ENCODE measurements at regions not wholly inside any gene's neighbourhood (a gene's known extent, or its start where the extent isn't known, plus 50 kb on each side); places are given as distances from the start of the nearest gene placed in this dataset.
"Not testable (repeated sequence)": the region's sequence is repeated elsewhere in the genome, so short reads cannot be mapped to it uniquely, and the experiment has no call there.

- Histone ChIP-seq H3K9ac (ENCODE audit: extremely low read depth, low read length, poor library complexity, severe bottlenecking) (no peak overlapping the region), H3K4me1 (ENCODE audit: control insufficient read depth, insufficient read depth, low read length) (no peaks in the 10 kb centered on the region), H3K27me3 (ENCODE audit: control insufficient read depth, insufficient read depth, low read length, poor library complexity, severe bottlenecking) (no peaks in the 10 kb centered on the region), H3K36me3 (ENCODE audit: control insufficient read depth, insufficient read depth, low read length) (no peaks in the 10 kb centered on the region), H3K27ac (ENCODE audit: low read depth, low read length) (no peak overlapping the region), H3K4me3 (ENCODE audit: low read length) (no peak overlapping the region), H3K9me3 (ENCODE audit: control insufficient read depth, low read length) (peaks cover 17% of the 10 kb centered on the region)
- peaks cover 4% of the 10 kb centered on the region for H3K4me1 Mint-ChIP-seq
- peaks cover 15% of the 10 kb centered on the region for H3K9me3 Mint-ChIP-seq
- 95 to 100% methylated on average over 3 to 5 of the region's 5 CpGs for WGBS, 2 experiments (ENCODE audit: insufficient coverage in 1 of 2, insufficient read length in 1 of 2)
- H3K27me3 Mint-ChIP-seq (ENCODE audit: insufficient read depth): no peaks in the 10 kb centered on the region
- H3K4me3 Mint-ChIP-seq: no peak overlapping the region
- DNase-seq: peak; percentile 60
- no peak overlapping the region for H3K27ac Mint-ChIP-seq
- TF ChIP-seq CTCF (conservative IDR thresholded peaks at IDR 0.05): peak; percentile 54
- H3K36me3 Mint-ChIP-seq (ENCODE audit: low read depth): no peaks in the 10 kb centered on the region
Measured at GRCh38 chr10:52950578-52950977, 178.0 kb upstream of the MBL2 start.

DNA sequence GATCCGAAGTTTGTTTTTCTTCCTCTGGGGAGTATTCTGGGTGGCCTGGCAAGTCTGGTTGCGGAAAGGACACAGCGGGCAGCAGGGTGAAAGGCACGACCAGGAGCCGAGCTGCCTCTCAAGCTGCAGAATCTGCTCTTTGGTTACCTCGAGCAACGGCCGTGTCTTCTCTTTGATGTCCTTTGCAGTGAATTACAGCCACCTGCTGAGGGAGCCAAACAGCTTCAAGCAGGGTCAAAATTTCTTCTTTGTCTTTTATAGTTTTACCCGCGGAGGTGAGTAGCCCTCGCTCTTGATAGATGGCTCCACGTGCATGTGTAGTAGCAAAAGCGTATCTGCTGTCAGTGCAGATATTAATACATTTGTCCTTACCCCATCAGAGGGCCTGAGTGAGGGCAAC lies 177.3 kb upstream of the MBL2 start:
- H3K27me3 Mint-ChIP-seq (ENCODE audit: insufficient read depth): no peaks in the 10 kb centered on the region
- Histone ChIP-seq H3K36me3 (ENCODE audit: control insufficient read depth, insufficient read depth, low read length) (no peaks in the 10 kb centered on the region), H3K4me1 (ENCODE audit: control insufficient read depth, insufficient read depth, low read length) (no peaks in the 10 kb centered on the region), H3K9ac (ENCODE audit: extremely low read depth, low read length, poor library complexity, severe bottlenecking) (no peak overlapping the region), H3K9me3 (ENCODE audit: control insufficient read depth, low read length) (peaks cover 17% of the 10 kb centered on the region), H3K4me3 (ENCODE audit: low read length) (no peak overlapping the region), H3K27me3 (ENCODE audit: control insufficient read depth, insufficient read depth, low read length, poor library complexity, severe bottlenecking) (no peaks in the 10 kb centered on the region), H3K27ac (ENCODE audit: low read depth, low read length) (no peak overlapping the region)
- WGBS, 2 experiments (ENCODE audit: insufficient coverage in 1 of 2, insufficient read length in 1 of 2): 49 to 66% methylated on average over 7 to 13 of the region's 13 CpGs
- peak; percentile 75 for DNase-seq
- H3K4me1 Mint-ChIP-seq: peaks cover 4% of the 10 kb centered on the region
- no peak overlapping the region for H3K4me3 Mint-ChIP-seq
- peaks cover 15% of the 10 kb centered on the region for H3K9me3 Mint-ChIP-seq
- peak; percentile 58 for TF ChIP-seq CTCF (conservative IDR thresholded peaks at IDR 0.05)
- no peak overlapping the region for H3K27ac Mint-ChIP-seq
- no peaks in the 10 kb centered on the region for H3K36me3 Mint-ChIP-seq (ENCODE audit: low read depth)

- H3K36me3 Mint-ChIP-seq (ENCODE audit: low read depth): no peaks in the 10 kb centered on the region
Measured at GRCh38 chr10:52946486-52946885, 173.9 kb upstream of the MBL2 start.

GRCh38 chr10:52945521-52945920 lies 172.9 kb upstream of the MBL2 start:
- not testable (repeated sequence) for H3K4me1 Mint-ChIP-seq; H3K9ac ChIP-seq (ENCODE audit: extremely low read depth, low read length, poor library complexity, severe bottlenecking); H3K27ac ChIP-seq (ENCODE audit: low read depth, low read length); H3K27me3 Mint-ChIP-seq (ENCODE audit: insufficient read depth); H3K4me3 Mint-ChIP-seq; H3K4me3 ChIP-seq (ENCODE audit: low read length); H3K4me1 ChIP-seq (ENCODE audit: control insufficient read depth, insufficient read depth, low read length); H3K36me3 ChIP-seq (ENCODE audit: control insufficient read depth, insufficient read depth, low read length); H3K36me3 Mint-ChIP-seq (ENCODE audit: low read depth); H3K27ac Mint-ChIP-seq; H3K27me3 ChIP-seq (ENCODE audit: control insufficient read depth, insufficient read depth, low read length, poor library complexity, severe bottlenecking); DNase-seq
- 93 to 100% methylated on average over 3 to 4 of the region's 4 CpGs for WGBS, 2 experiments (ENCODE audit: insufficient coverage in 1 of 2, insufficient read length in 1 of 2)
- peaks cover 17% of the 10 kb centered on the region for H3K9me3 ChIP-seq (ENCODE audit: control insufficient read depth, low read length)
- peaks cover 13% of the 10 kb centered on the region for H3K9me3 Mint-ChIP-seq

More at GRCh38 chr10:52946486-52946885, 173.9 kb upstream of the MBL2 start:
- Mint-ChIP-seq H3K4me1 (peaks cover 4% of the 10 kb centered on the region), H3K27ac (no peak overlapping the region), H3K4me3 (no peak overlapping the region), H3K9me3 (peaks cover 12% of the 10 kb centered on the region), H3K27me3 (ENCODE audit: insufficient read depth) (no peaks in the 10 kb centered on the region)
- no peak overlapping the region for H3K4me3 ChIP-seq (ENCODE audit: low read length)
- no peaks in the 10 kb centered on the region for H3K36me3 ChIP-seq (ENCODE audit: control insufficient read depth, insufficient read depth, low read length)
- no peaks in the 10 kb centered on the region for H3K27me3 ChIP-seq (ENCODE audit: control insufficient read depth, insufficient read depth, low read length, poor library complexity, severe bottlenecking)
- H3K27ac ChIP-seq (ENCODE audit: low read depth, low read length): no peak overlapping the region
- H3K9me3 ChIP-seq (ENCODE audit: control insufficient read depth, low read length): peaks cover 17% of the 10 kb centered on the region
- 96 to 98% methylated on average over 5 of the region's 5 CpGs for WGBS, 2 experiments (ENCODE audit: insufficient coverage in 1 of 2, insufficient read length in 1 of 2)
- no peak for DNase-seq
- no peaks in the 10 kb centered on the region for H3K4me1 ChIP-seq (ENCODE audit: control insufficient read depth, insufficient read depth, low read length)
- no peak for TF ChIP-seq CTCF (conservative IDR thresholded peaks at IDR 0.05)
- no peak overlapping the region for H3K9ac ChIP-seq (ENCODE audit: extremely low read depth, low read length, poor library complexity, severe bottlenecking)

Data from endodermal cell (in vitro differentiated cells).